DMS153 treated with DMSO at 0.1 percent for 48 hours (cell line): ENCODE measurements at regions not wholly inside any gene's neighbourhood (a gene's known extent, or its start where the extent isn't known, plus 50 kb on each side); places are given as distances from the start of the nearest gene placed in this dataset.

ENCODE experiments used
- DNase-seq: peaks from one replicate; lab custom pipeline; 2025; ENCODE audit not compliant: unreplicated experiment; lab: John Stamatoyannopoulos, UW

DNA sequence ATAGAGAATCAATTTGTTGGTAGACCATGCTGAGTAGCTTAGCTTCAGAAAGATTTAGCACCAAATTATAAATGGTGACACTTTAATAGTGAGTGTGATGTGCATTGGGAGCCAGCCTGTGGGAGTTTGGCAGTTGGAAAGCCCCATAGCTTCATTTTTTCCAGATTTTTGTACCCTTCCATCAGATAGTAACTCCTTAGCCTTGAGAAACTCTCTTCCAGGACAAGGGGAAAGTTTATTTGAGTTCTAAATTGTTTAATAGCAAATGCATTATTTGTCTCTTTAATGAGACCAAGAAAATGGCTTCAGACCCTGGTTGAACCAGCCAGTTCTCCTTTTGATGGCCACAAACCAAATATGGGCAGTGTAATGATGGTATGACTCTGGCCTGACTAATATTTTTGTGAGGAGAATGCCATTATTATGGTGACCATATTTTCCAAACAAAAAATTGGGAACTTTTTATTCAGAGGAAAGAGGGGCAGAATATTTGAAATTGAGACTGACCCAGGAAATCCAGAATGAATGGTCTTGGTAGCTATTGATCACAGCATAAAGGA lies 49.8 kb downstream of the PLCE1 start:
- DNase-seq = no peak

DNA sequence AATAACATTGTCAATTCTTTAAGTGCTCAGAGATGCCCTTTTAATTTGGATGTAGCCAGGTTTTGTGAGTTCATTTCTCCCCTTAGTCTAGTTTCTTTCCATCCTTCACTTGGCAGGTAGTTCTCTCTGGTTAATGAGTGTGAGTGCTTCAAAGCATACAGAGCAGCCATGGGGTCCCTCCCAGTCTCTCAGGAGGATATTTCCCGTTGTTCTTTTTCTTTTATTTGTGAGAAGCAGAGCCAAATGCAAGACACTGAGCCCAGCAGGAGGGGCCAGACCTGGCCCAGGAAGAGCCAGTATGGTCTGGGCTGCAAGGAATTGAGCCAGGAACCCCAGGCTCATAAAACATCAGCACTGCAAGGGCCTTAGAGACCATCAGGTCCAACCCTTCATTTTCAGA lies 52.4 kb downstream of the PLCE1 start:
- DNase-seq = no peak

DNA sequence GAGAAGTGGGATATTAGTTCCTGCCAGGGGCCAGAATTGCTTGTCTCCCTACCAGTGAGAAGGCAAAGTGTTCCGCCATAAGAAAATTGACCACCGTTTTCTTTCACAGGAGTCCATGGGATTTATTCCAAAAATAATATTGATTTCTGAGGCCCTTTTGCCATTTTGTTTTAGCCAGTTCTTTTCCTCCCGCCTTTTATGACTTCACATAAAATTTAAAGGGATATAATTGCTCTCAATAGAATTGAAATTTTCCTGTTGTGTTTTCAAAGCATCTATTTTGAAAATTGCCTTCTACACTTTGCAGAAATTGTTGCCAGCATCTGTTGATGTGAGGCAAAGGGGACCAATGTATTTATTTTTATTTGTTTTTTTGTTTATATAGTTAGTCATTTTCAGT lies 53.6 kb downstream of the PLCE1 start:
- no peak for DNase-seq

DNA sequence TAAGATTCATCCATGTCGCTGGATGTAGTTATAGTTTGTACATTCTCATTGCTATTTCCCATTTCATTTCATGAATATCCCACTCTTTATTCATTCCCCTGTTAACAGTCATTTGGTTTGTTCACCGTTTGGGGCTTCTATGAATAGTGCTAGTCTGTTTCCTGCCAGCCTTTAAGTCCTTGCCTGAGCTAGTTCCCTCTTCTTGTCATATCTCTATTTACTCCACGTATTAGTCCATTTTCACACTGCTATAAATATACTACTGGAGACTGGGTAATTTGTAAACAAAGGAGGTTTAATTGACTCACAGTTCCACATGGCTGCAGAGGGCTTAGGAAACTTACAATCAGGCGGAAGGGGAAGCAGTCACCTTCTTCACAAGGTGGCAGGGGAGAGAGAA lies 56.2 kb downstream of the PLCE1 start:
- no peak for DNase-seq

DNA sequence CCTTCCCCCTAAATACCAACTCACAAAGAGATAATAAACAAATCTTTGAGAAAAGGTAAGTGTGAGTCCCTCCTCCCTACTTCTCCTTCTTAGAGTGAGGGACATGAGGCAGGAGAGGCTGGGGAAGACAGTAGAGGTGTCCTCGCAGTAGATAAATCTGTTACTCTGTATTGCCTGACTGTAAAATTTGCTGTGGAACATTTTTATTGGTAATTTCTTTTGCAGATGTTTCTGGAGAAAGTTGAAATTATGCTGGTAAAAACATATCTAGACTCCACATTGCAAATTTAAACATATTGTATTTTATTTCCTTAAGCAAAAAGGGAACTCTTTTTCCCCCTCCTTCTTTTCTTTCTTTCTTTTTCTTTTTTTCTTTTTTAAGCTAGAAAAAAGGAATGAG lies 58.5 kb downstream of the PLCE1 start:
- no peak for DNase-seq

DNA sequence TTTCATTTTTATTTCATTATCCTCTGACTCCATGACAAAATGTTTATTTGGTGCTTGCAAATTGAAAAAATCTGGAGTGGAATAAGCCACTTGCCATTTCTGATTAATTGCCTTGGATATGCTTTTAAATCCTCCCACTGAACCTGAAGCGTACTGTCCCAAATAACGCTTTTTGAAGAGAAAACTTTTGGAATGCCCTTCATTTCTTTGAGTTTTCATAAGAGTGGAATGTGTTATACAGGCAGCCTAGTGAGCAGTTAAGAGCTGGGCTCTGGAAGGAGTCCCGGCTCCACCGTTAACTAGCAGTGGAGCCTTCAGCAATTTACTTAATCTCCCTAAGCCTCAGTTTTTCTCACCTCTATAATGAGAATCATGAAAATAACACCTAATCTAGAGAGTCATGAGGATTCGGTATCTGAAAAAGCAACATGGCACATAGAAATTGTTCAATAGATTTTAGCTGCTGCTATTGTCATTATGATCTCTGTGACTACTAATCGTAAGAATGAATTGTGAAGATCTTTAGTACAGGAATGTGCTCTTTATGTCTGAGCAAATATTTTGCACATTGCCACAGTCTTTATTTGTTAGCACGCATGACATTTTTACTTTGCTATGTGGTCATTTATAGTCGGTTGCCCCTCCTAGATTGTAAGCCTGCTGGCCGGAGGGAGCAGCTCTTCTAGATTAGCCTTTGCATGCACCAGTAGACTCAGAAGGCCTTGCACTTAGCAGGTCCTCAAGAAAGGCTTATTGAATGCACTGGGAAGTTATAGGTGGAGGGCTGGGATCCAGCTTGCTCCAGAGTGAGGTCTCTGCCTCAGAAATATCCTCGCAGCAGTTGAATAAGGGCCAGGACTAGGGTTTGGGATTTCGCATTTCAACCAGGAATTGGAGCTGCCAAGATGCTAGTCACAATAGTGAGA lies 59.4 kb downstream of the PLCE1 start:
- no peak for DNase-seq

DNA sequence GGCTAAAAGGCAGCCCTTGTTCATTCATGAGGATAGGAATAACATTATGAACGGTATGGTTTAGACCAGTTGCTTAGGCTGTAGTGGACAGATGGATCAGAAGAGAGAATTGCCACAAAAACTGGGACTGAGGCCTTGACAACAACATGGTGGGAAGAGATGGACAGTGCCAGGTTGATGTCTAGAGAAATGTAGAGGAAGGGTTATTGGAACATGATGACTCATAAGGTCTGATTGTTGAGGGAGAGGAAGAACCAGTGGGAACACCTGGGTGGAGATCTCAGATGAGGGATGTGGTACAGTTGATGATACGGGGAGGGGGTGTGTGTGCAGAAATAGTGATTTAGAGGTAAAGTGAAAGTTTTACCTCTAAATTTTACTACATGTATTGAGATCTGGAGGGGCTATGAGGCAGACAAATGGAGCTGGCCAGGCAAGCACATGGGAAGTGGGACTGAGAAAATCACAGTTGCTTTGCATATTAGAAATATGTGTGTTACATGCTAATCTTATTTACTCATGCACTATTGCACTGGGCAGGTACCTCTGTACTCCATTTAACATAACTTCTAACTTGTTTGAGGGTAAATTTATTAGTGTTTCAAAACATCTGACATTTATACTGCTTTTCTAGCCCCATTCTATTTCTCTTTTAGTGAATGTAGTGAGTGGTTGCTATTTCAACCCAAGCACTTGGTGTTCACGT lies 65.6 kb downstream of the PLCE1 start:
- DNase-seq = no peak

DNA sequence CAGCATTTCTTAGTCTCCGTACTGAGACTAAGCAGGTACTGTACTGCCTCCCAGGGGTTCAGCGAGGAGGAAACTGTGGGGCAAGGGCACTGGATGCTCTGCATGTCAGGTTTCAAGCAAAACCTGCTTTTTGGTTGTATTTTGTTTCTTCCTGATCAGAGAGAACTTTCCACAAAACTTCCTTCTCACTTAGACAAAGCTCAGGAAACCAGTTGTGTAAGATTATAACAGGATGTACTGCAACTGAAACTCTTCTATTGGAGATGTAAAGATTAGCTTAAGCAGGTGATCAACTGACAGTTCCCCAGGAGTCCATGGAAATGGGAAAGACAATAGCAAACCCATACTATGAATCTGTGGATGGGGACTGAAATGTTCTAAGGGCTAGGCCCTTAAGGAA lies 67.3 kb downstream of the PLCE1 start:
- DNase-seq = no peak

DNA sequence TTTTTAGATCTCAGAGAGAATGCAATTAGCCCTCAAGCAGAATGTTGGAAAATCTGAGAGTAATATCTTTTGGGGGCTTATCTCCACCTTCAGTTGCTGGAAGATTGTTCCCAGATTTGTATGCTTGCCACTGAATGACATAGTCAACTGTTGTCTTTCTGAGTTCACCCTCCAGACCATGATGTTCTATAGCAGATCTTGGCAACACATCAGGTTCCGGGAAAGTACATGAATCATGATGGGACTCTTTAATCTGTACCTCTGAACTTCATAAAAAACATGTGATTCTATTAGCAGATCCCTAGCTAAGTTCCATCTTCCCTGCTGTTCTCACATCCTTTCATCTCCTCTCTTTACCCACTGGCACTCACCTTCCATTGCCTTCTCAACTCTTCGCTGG lies 68.9 kb downstream of the PLCE1 start:
- no peak for DNase-seq

DNA sequence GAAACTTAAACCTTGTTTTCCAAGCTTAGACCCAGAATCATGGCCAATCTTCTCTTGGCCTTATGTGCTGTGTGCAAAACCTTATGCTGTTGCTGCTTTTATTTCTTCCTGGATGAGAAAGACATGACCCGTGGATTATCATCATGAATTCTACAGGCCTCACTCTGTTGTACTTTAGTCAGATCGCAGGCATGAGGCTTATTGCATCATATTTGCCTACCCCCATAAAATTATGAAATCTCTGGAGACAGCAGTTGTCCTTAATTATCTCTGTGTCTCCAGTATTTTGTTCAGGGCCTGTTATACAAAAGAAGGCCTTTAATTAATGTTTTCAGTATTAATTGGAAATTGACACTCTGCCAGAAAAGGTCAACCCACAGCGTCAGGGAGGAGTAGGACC lies 71.6 kb downstream of the PLCE1 start:
- DNase-seq = no peak

DNA sequence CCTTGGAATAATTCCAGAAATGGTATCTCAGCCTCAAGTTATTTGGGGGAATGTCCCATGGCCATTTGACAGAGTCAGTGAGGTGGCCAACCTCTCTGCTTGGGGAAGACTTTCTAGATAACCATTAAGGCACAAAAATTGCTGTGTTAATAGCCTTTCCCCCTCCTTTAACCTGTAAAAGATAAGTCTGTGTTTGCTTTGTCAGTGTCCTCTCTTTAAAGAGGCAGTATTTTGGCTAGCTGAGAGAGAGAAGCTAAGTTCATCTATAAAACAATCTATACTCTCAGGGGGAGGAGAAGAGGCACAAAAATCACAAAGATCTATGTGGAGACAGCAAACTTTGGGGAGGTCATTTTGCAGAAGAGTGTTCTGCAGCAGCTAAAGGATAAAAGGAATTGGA lies 72.1 kb downstream of the PLCE1 start:
- no peak for DNase-seq

DNA sequence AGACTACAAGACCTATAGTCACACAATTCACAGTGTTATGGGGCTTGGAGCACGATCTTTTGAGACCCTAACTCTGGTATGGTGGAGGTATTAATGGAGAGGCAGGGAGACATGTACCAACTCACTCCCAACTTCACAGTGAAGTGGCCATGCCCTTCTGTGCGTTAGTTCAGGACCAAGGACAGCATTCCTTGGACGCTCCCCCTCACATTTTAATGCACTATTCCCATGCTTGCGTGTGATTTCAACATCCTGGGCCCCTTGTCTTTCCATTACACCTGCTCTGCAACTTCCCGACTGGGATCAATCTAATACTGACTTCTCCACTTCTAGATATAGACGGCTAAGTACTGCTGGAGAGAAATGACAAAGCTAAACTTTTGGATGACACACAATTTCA lies 72.7 kb downstream of the PLCE1 start:
- no peak for DNase-seq

DNA sequence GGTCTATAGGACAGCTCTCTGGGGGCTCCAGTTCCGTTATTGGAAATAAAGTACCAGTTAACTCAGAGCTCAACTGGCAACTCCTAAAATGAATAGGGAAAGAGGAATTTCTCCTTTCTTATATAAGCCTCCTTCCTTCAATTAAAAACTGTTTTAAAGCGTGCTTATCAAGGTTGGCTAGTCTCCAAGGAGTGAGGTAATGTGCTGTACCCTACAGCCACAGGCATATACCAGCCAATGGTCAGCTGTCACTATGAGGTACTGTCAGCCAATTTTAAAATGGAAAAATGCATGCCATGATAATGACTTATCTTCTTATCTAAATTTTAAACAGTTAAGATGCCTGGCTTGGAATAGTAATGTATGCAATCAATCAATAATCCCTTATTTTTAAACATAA lies 76.2 kb downstream of the PLCE1 start:
- no peak for DNase-seq

DNA sequence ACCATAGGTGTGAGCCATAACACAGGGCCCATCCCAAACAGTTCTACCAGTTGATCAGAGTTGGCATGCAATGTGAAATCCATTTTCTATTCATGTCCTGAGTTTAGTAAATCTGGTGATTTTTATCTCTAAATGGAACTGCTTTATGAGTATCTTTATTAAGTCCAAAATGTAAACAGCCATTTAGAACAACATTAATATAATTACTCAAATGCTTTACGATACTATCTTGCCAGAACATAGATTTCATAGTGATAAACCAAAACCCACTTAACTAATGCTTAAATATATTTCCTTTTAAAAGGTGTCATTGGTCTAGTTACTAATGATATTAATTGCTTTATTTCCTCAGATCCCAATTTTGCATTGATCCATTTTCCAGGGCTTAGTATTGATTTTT lies 80.7 kb downstream of the PLCE1 start:
- DNase-seq = no peak

DNA sequence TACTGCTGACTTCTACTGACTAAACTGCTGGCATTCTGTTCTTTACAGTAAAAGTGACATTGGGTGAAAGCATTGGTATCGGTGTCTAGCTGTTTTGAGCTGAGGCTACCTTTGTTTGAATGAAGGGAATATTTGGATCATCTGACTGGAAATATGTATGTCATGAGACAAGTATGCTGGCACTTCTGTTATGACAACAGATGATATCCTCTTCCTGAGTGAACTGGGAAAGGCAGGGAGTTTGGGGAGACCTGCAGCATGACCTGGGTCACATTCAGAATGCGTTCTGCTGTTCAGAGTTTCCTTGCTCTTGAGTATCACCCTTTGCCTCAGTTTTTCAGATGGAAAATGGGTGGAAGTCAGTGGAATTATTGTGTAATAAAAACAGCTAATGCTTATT lies 81.8 kb downstream of the PLCE1 start:
- no peak for DNase-seq

DNA sequence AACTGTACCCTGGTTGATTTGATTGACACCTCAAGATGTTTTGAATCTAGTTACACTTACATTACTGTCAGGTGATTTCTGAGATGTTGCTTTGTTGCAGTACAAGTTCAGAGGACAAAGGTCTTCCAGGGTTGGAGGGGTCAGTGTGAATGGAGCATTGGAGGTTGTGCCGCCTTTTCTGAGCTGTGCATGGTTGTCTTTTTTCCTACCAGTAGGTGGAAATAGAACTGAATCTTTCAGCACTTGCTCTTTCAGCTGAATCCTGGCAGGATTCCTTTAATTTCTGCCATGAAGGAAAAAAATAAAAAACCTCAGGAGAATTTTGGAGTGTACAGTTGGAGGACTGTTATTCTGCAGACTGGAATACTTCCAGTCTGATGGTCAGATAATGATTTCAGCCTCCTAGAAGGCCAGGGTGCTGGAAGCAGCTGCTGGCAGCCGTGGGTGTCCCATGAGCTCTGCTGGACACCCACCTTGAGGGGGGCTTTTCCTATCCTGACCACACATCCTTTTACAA lies 82.7 kb downstream of the PLCE1 start:
- DNase-seq = no peak

DNA sequence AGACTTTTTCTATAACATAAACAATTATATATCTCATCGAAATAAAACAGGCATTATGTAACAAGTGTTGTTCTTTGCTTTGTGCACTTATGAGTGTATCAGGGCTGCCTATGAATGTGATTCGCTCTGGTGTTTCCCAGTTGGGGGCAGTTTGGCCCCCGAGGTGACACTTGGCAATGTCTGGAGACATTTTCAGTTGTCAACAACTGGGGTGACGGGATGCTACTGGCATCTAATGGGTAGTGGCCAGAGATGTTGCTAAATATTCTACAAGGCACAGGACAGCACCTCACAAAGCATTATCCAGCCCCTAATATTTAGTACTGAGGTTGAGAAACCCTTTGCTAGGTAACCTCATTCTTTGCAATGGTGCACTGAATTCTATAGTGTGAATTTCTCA lies 83.3 kb downstream of the PLCE1 start:
- DNase-seq = no peak

DNA sequence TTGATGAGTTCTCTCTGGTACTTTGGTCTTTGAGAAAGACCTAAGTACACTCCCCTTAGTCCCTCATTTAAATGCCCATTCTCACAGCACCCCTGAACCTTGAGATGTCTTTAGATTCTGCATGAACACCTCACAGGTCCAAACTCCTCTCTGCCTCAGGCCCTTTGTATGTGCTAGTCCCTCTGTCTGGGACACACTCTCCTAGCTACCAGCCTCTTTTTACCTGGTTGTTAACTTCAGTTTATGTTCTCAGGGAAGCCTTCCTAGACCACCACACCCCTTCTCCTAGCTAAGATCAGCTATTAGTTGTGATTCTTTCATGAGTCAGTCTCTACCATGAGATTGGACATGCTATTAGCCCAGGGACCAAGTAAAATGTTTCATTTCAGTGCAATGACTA lies 86.4 kb downstream of the PLCE1 start:
- DNase-seq = no peak

DNA sequence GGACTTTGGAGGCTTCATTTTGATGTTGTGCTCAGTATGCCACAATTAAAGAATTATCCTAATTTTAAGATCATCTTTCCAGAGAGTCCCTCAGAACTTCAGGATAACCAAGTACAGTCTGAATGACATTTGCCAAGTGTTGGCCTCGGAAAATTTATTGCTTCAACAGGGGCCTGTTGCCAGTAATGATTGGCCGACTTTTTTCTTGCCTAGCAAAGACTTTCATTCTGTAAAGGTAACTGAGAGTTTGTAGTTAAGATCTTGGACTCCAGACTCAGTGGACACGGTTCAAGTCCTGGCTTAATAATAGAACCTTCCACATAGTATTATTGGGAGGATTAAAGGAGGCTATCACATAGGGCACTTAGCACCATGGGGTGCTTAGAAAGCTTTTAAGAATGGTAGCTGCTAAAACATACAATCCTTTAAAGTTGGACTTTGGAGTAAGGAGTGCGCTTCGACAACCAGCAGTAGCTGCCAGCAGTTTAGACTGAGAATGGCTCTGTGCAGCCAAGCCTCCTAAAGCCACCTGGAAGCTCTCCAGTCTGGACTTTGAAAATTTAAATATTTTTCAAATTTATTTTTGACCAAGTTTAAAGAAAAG lies 90.0 kb downstream of the PLCE1 start:
- DNase-seq = no peak

DNA sequence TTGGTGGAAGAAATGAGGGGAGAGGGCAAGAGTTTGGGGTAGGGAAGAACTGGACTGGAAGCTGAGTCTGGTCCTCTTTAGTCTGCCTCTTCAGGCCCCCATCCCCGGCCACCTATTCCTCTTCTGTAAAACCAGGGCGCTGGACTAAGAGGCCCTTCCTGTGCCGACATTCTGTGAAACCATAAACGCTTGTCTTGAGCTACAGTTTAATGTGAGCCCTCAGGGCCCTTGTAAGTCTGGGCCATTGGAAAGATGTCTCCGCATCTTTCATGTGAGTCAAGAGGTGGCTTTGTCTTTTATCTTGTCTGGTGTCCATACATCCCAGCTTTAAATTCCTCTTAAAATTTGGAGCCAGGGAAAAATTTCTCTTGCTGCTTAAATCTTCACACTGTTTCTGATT lies 90.6 kb downstream of the PLCE1 start:
- DNase-seq = no peak

DNA sequence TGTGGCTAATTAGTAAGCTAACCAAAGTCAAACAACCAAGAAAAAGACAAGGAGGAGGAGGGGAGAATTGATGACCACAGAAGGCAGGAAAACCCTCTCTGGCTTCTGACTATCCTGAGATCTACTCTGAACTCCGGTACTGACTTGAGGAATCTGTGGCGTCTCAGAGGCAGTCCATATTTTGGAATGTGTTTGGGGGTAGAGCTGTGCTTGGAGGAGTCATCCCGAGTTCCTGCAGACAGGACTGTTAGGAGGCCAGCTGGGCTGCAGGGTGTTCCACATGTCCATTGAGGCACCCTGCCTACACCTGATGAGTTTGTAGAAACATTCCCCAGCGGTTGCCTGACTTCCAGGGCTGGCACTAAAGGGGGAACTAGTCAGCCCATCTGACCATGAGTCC lies 91.6 kb downstream of the PLCE1 start:
- no peak for DNase-seq
